Suprapubic skin (tissue), 4 donors: ENCODE measurements at regions not wholly inside any gene's neighbourhood (a gene's known extent, or its start where the extent isn't known, plus 50 kb on each side); places are given as distances from the start of the nearest gene placed in this dataset.

Source experiments
- DNase-seq, 2 donors: peaks; one replicate each; pipeline ENCODE4 v3.0.0-alpha.2; 2019; ENCODE audit warnings: low spot score in 2 of 2
- H3K27ac ChIP-seq: fragments of 200-600 bp; sonication (generic); one replicate; pipeline ENCODE4 v1.5.1; 2019
- H3K27me3 ChIP-seq: fragments of 200-600 bp; sonication (generic); one replicate; pipeline ENCODE4 v1.5.1; 2019
- H3K36me3 ChIP-seq: fragments of 200-600 bp; sonication (generic); one replicate; pipeline ENCODE4 v1.5.1; 2019
- H3K4me1 ChIP-seq: fragments of 200-600 bp; sonication (generic); one replicate; pipeline ENCODE4 v1.5.1; 2019
- H3K4me3 ChIP-seq: fragments of 200-600 bp; sonication (generic); one replicate; pipeline ENCODE4 v1.5.1; 2019; ENCODE audit warnings: mild to moderate bottlenecking
- H3K9me3 ChIP-seq: fragments of 200-600 bp; sonication (generic); one replicate; pipeline ENCODE4 v1.5.1; 2019
- CTCF ChIP-seq, 2 donors: fragments of 200-600 bp in 1 of 2; fragments of 450-650 bp in 1 of 2; sonication (generic) in 1 of 2; IDR thresholded peaks; one replicate each; pipeline ENCODE4 v1.5.1; 2016 to 2019; ENCODE audit warnings: antibody characterized with exemption in 2 of 2, mild to moderate bottlenecking in 1 of 2, moderate library complexity in 1 of 2
- EP300 ChIP-seq: sonication (generic); formaldehyde crosslinking; IDR thresholded peaks from one replicate; pipeline ENCODE4 v1.6.1; 2017; ENCODE audit warnings: antibody characterized with exemption
- POLR2A ChIP-seq, 2 donors: fragments of 450-650 bp; IDR thresholded peaks; one replicate each; pipeline ENCODE4 v1.6.1; 2017; ENCODE audit warnings: antibody characterized with exemption in 2 of 2, mild to moderate bottlenecking in 2 of 2, moderate library complexity in 2 of 2
- POLR2AphosphoS5 ChIP-seq, 3 donors: sonication (generic); formaldehyde crosslinking; IDR thresholded peaks; one replicate each; pipeline ENCODE4 v1.6.1; 2017; ENCODE audit warnings: antibody characterized with exemption in 3 of 3
- WGBS: methylation state at CpG from one replicate; pipeline ENCODE4 v1.1.5; 2018; 5-methylcytosine and 5-hydroxymethylcytosine counted together

- DNase-seq, result no peak
- no peaks in the 10 kb centered on the region for H3K9me3 ChIP-seq
- WGBS, result 92% methylated on average over 1 of the region's 1 CpG
- TF ChIP-seq POLR2AphosphoS5 (IDR thresholded peaks at IDR 0.05) (no peak), POLR2A (IDR thresholded peaks at IDR 0.05) (no peak), CTCF (IDR thresholded peaks at IDR 0.05) (no peak), EP300 (no peak)
- H3K4me3 ChIP-seq, result no peak overlapping the region
- H3K4me1 ChIP-seq, result no peaks in the 10 kb centered on the region
- H3K27me3 ChIP-seq, result no peaks in the 10 kb centered on the region
- no peaks in the 10 kb centered on the region for H3K36me3 ChIP-seq
- H3K27ac ChIP-seq, result no peak overlapping the region
These were observed 119.8 kb upstream of the SGCG start for GRCh38 chr13:23060959-23061358.

GRCh38 chr13:23067129-23067528, 113.7 kb upstream of the SGCG start:
- Histone ChIP-seq H3K4me3 (no peak overlapping the region), H3K27ac (no peak overlapping the region), H3K27me3 (no peaks in the 10 kb centered on the region), H3K9me3 (no peaks in the 10 kb centered on the region), H3K36me3 (no peaks in the 10 kb centered on the region), H3K4me1 (no peaks in the 10 kb centered on the region)
- no peak for DNase-seq
- 83% methylated on average over 5 of the region's 5 CpGs for WGBS
- TF ChIP-seq CTCF (IDR thresholded peaks at IDR 0.05), result no peak
- no peak for TF ChIP-seq POLR2A (IDR thresholded peaks at IDR 0.05)

- DNase-seq, result no peak
- TF ChIP-seq POLR2A (IDR thresholded peaks at IDR 0.05), result no peak
- TF ChIP-seq EP300, result no peak
- no peak for TF ChIP-seq CTCF (IDR thresholded peaks at IDR 0.05)
- TF ChIP-seq POLR2AphosphoS5 (IDR thresholded peaks at IDR 0.05), result no peak
- H3K36me3 ChIP-seq, result no peaks in the 10 kb centered on the region
- H3K27me3 ChIP-seq, result no peaks in the 10 kb centered on the region
- H3K9me3 ChIP-seq, result no peaks in the 10 kb centered on the region
- H3K4me3 ChIP-seq, result no peak overlapping the region
- no peaks in the 10 kb centered on the region for H3K4me1 ChIP-seq
- WGBS, result 58% methylated on average over 1 of the region's 1 CpG
- H3K27ac ChIP-seq, result no peak overlapping the region
These were observed 111.2 kb upstream of the SGCG start for GRCh38 chr13:23069566-23069965.

- Histone ChIP-seq H3K27ac (no peak overlapping the region), H3K36me3 (no peaks in the 10 kb centered on the region), H3K4me1 (no peaks in the 10 kb centered on the region), H3K9me3 (no peaks in the 10 kb centered on the region), H3K27me3 (no peaks in the 10 kb centered on the region), H3K4me3 (no peak overlapping the region)
- 35% methylated on average over 5 of the region's 5 CpGs for WGBS
- no peak for DNase-seq
- TF ChIP-seq CTCF (IDR thresholded peaks at IDR 0.05), result no peak
- no peak for TF ChIP-seq EP300
- no peak for TF ChIP-seq POLR2AphosphoS5 (IDR thresholded peaks at IDR 0.05)
- TF ChIP-seq POLR2A (IDR thresholded peaks at IDR 0.05), result no peak
These were observed 106.5 kb upstream of the SGCG start for GRCh38 chr13:23074075-23074828.

- Histone ChIP-seq H3K4me1 (no peaks in the 10 kb centered on the region), H3K27me3 (no peaks in the 10 kb centered on the region), H3K4me3 (no peak overlapping the region), H3K36me3 (no peaks in the 10 kb centered on the region), H3K9me3 (no peaks in the 10 kb centered on the region), H3K27ac (no peak overlapping the region)
- DNase-seq, result no peak
- TF ChIP-seq EP300 (no peak), POLR2AphosphoS5 (IDR thresholded peaks at IDR 0.05) (no peak), POLR2A (IDR thresholded peaks at IDR 0.05) (no peak), CTCF (IDR thresholded peaks at IDR 0.05) (no peak)
- WGBS, result 83% methylated on average over 5 of the region's 5 CpGs
These were observed 99.6 kb upstream of the SGCG start for GRCh38 chr13:23081220-23081619.
